ENCODE measurements at regions not wholly inside any gene's neighbourhood (a gene's known extent, or its start where the extent isn't known, plus 50 kb on each side); places are given as distances from the start of the nearest gene placed in this dataset.
"Not testable (repeated sequence)": the region's sequence is repeated elsewhere in the genome, so short reads cannot be mapped to it uniquely, and the experiment has no call there.

DNA sequence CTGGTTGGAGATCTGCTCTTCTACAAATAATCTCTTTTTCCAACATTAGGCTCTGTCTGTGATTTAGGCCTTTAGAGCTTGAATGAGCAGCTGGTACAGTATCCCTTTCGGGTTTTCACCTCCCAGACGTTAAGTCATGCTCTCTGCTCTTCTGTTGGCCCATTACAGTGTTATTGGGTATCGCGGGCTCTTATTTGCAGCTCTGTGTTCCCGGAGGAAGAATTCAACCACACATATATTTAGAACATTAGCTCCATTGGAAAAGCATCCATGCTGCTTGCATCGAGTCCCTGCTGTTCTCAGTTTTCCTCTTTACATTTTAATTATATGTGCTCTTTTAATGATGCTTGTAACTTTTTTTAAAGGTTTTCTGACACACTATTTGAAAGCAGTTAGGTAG lies 278.0 kb upstream of the ADCY2 start:
- no peak for DNase-seq

DNA sequence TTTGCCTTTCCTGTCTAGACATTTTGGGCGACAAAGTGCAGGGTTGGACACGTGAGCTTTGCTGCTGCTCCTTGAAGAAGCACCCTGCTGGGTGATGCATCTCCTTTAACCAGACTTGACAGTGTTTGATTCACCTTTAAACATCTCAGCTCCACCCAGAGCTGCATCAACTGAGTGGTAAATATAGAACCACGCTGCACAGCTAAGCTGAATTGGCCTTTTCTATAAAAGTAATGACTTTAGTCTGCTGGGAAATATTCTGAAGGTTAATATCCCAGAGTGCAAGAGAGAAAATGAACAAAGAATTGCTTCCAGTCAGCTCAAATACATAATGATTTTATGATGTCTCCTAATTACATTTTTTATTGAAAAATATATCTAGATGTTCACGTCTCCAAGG lies 264.3 kb upstream of the ADCY2 start:
- DNase-seq: no peak

DNA sequence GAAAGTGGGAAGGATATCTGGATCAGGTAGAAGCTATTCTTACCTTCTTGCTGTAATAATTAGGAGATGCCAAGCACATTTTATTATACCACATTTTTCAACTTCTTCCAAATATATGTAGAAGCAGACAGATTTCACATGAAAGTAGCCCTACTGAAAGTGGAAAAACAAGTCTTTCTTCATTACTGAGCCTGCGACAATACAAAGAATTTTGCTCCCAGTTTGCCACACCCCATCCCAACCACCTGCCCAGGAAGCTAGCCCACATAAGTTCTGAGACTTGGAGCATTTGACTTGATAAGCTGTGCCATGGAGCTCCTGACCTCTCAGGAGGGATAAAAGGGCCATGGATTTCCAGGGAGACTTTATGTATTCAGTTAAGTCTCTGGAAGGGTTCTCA lies 249.1 kb upstream of the ADCY2 start:
- no peak for DNase-seq

GRCh38 chr5:7157083-7157482 lies 238.9 kb upstream of the ADCY2 start:
- DNase-seq: no peak

DNA sequence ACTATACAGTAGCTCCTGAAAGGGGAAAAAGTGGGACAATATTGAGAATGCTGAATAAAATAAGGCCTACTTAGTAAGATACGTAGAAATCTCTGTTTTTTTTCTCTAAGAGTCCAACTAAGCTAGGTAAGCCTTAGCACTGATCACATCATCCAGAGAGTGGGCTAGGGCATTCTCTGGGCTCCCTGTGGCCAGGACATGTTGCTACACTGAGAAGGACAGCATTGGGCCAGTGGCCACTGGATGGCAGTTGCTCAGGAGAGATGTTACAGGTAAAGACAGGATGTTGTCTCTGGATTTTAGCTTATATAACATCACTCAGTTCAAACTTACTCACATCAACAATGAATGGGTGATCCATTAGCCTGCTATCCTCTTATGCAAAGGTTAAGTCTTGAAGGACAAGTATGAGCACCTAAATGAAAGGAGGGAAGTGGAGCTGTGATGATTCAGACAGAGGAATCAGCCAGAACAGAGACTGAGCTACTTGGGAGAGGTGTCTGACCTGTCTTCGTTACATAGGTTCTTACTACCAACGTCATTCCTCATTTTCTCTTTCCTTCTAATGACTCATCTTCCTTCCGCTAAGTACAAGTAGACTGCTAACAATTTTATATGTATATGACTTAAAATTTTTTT lies 226.6 kb upstream of the ADCY2 start:
- no peak for DNase-seq

DNA sequence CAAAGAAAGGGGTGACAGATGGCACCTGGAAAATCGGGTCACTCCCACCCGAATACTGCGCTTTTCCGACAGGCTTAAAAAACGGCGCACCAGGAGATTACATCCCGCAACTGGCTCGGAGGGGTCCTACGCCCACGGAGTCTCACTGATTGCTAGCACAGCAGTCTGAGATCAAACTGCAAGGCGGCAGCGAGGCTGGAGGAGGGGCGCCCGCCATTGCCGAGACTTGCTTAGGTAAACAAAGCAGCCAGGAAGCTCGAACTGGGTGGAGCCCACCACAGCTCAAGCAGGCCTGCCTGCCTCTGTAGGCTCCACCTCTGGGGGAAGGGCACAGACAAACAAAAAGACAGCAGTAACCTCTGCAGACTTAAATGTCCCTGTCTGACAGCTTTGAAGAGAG lies 225.2 kb upstream of the ADCY2 start:
- DNase-seq: not testable (repeated sequence)

GRCh38 chr5:7179364-7179763 lies 216.6 kb upstream of the ADCY2 start:
- no peak for DNase-seq

- no peak for DNase-seq
These were observed 214.1 kb upstream of the ADCY2 start for GRCh38 chr5:7181841-7182240.

GRCh38 chr5:7185742-7186141 lies 210.2 kb upstream of the ADCY2 start:
- DNase-seq: no peak

GRCh38 chr5:7186818-7187217 lies 209.1 kb upstream of the ADCY2 start:
- no peak for DNase-seq

GRCh38 chr5:7190712-7191250 lies 205.2 kb upstream of the ADCY2 start:
- DNase-seq: no peak

DNA sequence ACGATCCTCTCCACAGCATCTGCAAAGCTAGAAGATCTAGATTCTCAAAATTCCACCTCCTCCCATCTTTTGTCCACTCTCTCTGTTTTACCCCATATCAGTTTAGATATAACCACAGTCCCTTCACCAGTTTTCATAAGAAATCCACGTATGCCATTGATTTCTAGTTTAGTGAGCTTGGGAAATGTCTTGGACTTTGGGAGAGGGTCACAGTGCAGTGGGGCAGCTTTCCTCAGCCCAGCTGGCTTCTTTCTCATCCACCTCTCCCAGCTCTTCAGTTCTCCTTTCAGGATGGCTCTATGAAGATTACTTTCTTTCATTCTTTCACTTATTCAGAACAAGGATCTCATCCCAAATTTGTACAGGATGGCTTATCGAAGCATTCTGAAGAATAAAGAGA lies 203.9 kb upstream of the ADCY2 start:
- DNase-seq: no peak

GRCh38 chr5:7202846-7203245 lies 193.1 kb upstream of the ADCY2 start:
- DNase-seq: no peak

DNA sequence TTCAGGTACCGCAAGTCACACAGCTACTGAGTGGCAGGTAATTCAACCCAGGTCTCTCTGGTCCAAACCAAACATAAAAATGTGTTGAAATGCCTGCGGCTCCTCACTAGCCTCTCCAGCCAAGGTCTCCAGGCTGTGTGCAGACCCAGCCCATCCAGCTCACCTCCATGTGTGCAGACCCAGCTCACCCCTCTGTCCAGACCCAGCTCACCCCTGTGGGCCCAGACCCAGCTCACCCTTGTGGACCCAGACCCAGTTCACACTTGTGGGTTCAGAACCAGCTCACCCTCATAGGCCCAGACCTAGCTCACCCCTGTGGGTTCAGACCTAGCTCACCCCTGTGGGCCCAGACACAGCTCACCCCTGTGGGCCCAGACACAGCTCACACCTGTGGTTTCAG lies 188.0 kb upstream of the ADCY2 start:
- no peak for DNase-seq

DNA sequence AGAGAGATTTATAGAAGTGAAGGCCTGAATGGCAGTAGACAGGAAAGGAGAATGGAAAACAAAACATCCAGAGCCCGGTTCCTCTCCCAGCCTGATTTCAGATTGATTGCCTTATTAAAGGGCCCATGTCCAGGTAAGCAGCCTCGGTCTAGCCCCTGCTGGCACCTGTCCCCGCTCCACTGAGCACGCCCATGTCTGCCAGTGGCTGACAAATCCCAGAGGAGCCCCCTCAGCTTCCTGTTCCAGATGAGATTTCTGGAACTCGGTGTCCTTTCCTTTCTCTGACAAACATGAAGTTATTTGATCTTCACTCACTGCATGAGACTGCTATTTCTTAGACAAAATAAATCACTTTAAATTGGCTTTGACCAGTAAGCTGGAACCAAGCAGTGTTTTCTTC lies 187.0 kb upstream of the ADCY2 start:
- no peak for DNase-seq

DNA sequence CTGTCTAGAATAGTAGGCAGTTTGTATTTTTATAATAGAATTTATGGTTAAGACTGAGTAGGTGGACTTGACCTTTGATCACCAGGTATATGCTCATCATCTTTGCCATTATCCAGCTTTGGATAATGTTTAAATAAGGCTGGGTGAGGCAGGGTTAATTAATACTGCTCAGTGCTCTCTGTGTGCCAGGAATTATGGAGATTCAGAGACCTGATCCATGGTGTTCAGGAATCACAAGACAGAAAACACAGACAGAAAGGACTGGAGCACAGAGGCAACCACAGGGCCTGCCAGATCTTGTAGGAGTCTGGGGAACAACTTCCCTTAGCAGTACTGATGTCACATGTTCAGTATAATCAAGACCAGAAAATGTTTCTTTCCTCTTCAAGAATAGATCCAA lies 186.3 kb upstream of the ADCY2 start:
- DNase-seq: no peak

DNA sequence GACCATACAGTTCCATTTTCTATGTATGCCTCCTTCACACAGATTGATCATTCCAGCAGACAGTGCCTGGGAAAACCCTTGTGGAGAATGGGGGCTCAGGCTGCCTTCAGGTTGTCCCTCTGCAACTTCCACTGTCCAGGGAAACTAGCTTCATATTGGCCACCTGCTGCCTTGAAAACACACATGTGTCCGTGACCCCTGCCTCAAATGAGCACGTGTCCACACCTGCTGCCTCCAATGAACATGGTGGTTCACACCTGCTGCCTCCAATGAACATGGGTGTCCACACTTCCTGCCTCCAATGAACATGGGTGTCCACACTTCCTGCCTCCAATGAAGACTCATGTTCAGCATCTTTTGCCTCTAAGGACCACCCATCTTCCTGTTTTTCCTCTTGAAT lies 185.4 kb upstream of the ADCY2 start:
- DNase-seq: no peak

GRCh38 chr5:7213525-7213924 lies 182.4 kb upstream of the ADCY2 start:
- DNase-seq: no peak

GRCh38 chr5:7214906-7215416 lies 181.0 kb upstream of the ADCY2 start:
- DNase-seq: no peak

GRCh38 chr5:7218141-7218540 lies 177.8 kb upstream of the ADCY2 start:
- no peak for DNase-seq

GRCh38 chr5:7220156-7220555 lies 175.8 kb upstream of the ADCY2 start:
- DNase-seq: no peak

DNA sequence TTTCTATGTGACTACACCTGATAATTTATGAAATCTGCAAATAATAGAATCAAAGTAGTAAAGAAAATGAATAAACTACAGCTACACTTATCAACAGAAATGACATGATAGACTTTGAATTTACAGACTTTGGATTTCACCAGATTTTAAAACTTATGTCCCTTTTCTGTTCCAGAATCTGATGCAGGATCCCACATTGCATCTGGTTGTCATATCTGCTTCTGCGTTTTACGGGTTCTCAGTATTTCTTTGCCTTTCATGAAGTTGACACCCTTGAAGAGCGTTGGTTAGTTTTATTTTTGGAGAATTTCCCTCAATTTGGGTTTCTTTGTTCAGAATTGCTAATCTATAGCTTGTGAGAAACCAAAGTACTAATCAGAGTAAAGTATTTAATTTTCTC lies 174.9 kb upstream of the ADCY2 start:
- DNase-seq: no peak

DNA sequence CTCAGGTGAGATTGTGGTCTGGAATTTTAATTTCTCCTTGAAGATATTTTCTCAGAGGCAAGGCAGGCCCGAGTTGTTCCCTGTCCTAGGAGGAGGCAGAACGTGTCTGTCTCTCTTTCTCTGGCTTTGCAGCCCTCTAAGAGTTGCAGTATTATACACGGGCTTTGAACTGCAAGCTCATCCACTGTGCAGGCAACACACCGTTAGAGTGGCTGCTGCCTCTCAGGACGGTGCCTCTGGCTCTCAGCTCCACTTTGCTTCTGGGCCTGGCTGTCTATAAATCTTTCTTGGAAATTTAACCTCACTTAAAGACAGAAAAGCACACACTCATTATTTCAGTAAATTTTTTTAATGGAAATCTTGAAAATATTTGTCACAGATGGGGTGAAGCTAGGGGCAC lies 170.1 kb upstream of the ADCY2 start:
- DNase-seq: no peak

- DNase-seq: no peak
These were observed 153.7 kb upstream of the ADCY2 start for GRCh38 chr5:7242118-7242710.

DNA sequence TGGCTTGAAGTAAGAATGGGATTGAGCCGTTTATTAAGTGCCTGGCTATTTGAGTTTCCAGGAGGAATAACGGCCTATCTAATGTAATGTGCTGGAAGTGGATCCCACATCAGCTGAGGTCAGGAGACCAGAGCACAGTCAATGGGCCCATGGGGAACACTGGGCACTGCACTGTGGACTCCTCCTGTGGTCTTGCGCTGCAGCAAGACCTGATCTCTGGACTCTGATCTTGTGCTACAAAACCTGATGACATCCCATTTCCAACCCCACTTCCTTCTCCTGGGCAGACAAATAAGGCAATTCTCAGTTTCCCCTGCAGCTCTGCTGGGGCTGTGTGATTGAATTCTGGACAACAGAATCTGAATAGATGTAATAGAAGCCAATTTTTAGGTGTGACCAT lies 151.7 kb upstream of the ADCY2 start:
- no peak for DNase-seq
